ENCODE measurements at regions not wholly inside any gene's neighbourhood (a gene's known extent, or its start where the extent isn't known, plus 50 kb on each side); places are given as distances from the start of the nearest gene placed in this dataset.
"Not testable (repeated sequence)": the region's sequence is repeated elsewhere in the genome, so short reads cannot be mapped to it uniquely, and the experiment has no call there.

- H3K27me3 Mint-ChIP-seq (ENCODE audit: low read depth), result no peaks in the 10 kb centered on the region
- ATAC-seq (no peak), DNase-seq (no peak)
- CTCF ChIA-PET, result no interaction called here
- no peaks in the 10 kb centered on the region for H3K36me3 Mint-ChIP-seq (ENCODE audit: low read depth)
- no peak overlapping the region for H3K27ac Mint-ChIP-seq
- H3K9me3 Mint-ChIP-seq (ENCODE audit: insufficient read depth), result peaks cover 4% of the 10 kb centered on the region
- no peaks in the 10 kb centered on the region for H3K4me1 Mint-ChIP-seq (ENCODE audit: low read depth)
- H3K4me3 Mint-ChIP-seq, result no peak overlapping the region
- POLR2A ChIA-PET, result no interaction called here
These were observed 180.5 kb upstream of the CLINT1 start for GRCh38 chr5:158039441-158039840.

DNA sequence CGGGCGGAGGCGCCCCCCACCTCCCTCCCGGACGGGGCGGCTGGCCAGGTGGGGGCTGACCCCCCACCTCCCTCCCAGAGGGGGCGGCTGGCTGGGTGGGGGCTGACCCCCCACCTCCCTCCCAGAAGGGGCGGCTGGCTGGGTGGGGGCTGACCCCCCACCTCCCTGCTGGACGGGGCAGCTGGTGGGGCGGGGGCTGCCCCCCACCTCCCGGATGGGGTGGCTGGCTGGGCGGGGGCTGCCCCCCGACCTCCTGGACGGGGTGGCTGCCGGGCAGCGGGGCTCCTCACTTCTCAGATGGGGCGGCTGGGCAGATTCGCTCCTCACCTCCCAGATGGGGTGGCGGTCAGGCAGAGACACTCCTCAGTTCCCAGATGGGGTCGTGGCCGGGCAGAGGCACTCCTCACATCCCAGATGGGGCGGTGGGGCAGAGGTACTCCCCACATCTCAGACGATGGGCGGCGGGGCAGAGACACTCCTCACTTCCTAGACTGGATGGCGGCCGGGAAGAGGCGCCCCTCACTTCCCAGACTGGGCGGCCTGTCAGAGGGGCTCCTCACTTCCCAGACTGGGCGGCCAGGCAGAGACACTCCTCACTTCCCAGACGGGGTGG lies 178.1 kb upstream of the CLINT1 start:
- DNase-seq; H3K4me1 Mint-ChIP-seq (ENCODE audit: low read depth); H3K36me3 Mint-ChIP-seq (ENCODE audit: low read depth); H3K9me3 Mint-ChIP-seq (ENCODE audit: insufficient read depth); H3K4me3 Mint-ChIP-seq; H3K27ac Mint-ChIP-seq; H3K27me3 Mint-ChIP-seq (ENCODE audit: low read depth); POLR2A ChIA-PET; CTCF ChIA-PET; ATAC-seq: not testable (repeated sequence)

DNA sequence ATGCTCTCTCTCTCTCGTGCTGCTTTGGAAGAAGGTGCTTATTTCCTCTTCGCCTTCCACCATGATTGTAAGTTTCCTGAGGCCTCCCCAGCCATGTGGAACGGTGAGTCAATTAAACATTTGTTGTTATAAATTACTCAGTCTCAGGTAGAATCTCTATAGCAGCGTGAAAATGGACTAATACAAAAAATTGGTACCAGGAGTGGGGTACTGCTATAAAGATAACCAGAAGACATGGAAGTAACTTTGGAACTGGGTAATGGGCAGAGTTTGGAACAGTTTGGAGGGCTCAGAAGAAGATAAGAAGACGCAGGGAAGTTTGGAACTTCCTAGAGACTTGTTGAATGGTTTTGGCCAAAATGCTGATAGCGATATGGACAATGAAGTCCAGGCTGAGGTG lies 175.6 kb upstream of the CLINT1 start:
- POLR2A ChIA-PET; DNase-seq; H3K27ac Mint-ChIP-seq; H3K4me1 Mint-ChIP-seq (ENCODE audit: low read depth); H3K36me3 Mint-ChIP-seq (ENCODE audit: low read depth); H3K9me3 Mint-ChIP-seq (ENCODE audit: insufficient read depth); H3K27me3 Mint-ChIP-seq (ENCODE audit: low read depth); H3K4me3 Mint-ChIP-seq; CTCF ChIA-PET; ATAC-seq: not testable (repeated sequence)

DNA sequence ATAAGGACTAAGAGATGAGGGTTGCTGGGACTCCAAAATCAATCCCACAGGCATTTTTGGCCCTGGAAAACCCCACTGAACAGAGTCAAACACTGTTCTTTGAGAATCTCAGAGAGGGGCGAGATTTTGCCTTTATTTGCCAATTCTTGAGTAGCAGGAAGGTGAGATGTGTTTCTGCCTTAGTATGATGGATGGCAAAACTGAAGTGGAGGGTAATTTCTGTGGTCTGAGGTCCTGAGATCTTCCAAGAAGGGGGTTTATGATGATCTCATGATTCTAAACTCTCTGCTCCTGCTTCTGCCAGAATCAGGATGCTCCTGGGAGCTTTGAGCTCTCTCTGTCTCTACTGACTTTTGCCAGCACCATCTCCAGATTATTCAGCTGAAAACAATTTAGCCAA lies 174.8 kb upstream of the CLINT1 start:
- no peak overlapping the region for H3K4me3 Mint-ChIP-seq
- CTCF ChIA-PET, result no interaction called here
- peaks cover 4% of the 10 kb centered on the region for H3K27me3 Mint-ChIP-seq (ENCODE audit: low read depth)
- no peaks in the 10 kb centered on the region for H3K36me3 Mint-ChIP-seq (ENCODE audit: low read depth)
- DNase-seq (no peak), ATAC-seq (no peak)
- H3K9me3 Mint-ChIP-seq (ENCODE audit: insufficient read depth), result peaks cover 4% of the 10 kb centered on the region
- H3K27ac Mint-ChIP-seq, result no peak overlapping the region
- POLR2A ChIA-PET, result no interaction called here
- no peaks in the 10 kb centered on the region for H3K4me1 Mint-ChIP-seq (ENCODE audit: low read depth)

DNA sequence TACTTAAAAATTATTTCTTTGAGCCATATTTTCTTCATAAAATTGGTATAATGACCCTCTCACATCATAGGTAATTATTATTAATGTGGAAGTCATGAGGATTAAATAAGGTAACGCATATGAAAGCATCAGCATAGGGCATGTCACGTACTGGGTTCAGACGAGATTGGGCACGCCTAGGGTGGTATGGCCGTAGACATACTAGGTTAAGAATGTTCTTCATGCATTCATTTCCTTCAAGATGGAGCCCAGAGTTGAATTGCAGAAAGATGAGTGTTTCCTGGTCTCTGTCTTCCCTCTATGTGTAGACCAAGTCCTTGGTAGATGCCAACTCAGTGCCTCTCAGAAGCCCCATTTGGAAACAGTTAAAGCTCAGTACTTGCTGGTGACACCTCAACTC lies 174.1 kb upstream of the CLINT1 start:
- DNase-seq (no peak), ATAC-seq (no peak)
- peaks cover 4% of the 10 kb centered on the region for H3K9me3 Mint-ChIP-seq (ENCODE audit: insufficient read depth)
- H3K27me3 Mint-ChIP-seq (ENCODE audit: low read depth), result peaks cover 4% of the 10 kb centered on the region
- no peak overlapping the region for H3K27ac Mint-ChIP-seq
- no peaks in the 10 kb centered on the region for H3K36me3 Mint-ChIP-seq (ENCODE audit: low read depth)
- H3K4me3 Mint-ChIP-seq, result no peak overlapping the region
- no peaks in the 10 kb centered on the region for H3K4me1 Mint-ChIP-seq (ENCODE audit: low read depth)
- CTCF ChIA-PET, result no interaction called here
- POLR2A ChIA-PET, result no interaction called here

- H3K27ac Mint-ChIP-seq, result no peak overlapping the region
- no peaks in the 10 kb centered on the region for H3K36me3 Mint-ChIP-seq (ENCODE audit: low read depth)
- H3K4me3 Mint-ChIP-seq, result no peak overlapping the region
- peaks cover 6% of the 10 kb centered on the region for H3K27me3 Mint-ChIP-seq (ENCODE audit: low read depth)
- peaks cover 4% of the 10 kb centered on the region for H3K9me3 Mint-ChIP-seq (ENCODE audit: insufficient read depth)
- CTCF ChIA-PET, result no interaction called here
- ATAC-seq (no peak), DNase-seq (no peak)
- POLR2A ChIA-PET, result no interaction called here
- no peaks in the 10 kb centered on the region for H3K4me1 Mint-ChIP-seq (ENCODE audit: low read depth)
These were observed 173.3 kb upstream of the CLINT1 start for GRCh38 chr5:158032246-158032645.

- no peak overlapping the region for H3K4me3 Mint-ChIP-seq
- H3K4me1 Mint-ChIP-seq (ENCODE audit: low read depth), result no peaks in the 10 kb centered on the region
- no peaks in the 10 kb centered on the region for H3K9me3 Mint-ChIP-seq (ENCODE audit: insufficient read depth)
- peaks cover 12% of the 10 kb centered on the region for H3K27me3 Mint-ChIP-seq (ENCODE audit: low read depth)
- no peak overlapping the region for H3K27ac Mint-ChIP-seq
- no peaks in the 10 kb centered on the region for H3K36me3 Mint-ChIP-seq (ENCODE audit: low read depth)
- no peak for ATAC-seq
- DNase-seq, result no peak
- CTCF ChIA-PET, result no interaction called here
- POLR2A ChIA-PET, result no interaction called here
These were observed 169.1 kb upstream of the CLINT1 start for GRCh38 chr5:158027806-158028775.

DNA sequence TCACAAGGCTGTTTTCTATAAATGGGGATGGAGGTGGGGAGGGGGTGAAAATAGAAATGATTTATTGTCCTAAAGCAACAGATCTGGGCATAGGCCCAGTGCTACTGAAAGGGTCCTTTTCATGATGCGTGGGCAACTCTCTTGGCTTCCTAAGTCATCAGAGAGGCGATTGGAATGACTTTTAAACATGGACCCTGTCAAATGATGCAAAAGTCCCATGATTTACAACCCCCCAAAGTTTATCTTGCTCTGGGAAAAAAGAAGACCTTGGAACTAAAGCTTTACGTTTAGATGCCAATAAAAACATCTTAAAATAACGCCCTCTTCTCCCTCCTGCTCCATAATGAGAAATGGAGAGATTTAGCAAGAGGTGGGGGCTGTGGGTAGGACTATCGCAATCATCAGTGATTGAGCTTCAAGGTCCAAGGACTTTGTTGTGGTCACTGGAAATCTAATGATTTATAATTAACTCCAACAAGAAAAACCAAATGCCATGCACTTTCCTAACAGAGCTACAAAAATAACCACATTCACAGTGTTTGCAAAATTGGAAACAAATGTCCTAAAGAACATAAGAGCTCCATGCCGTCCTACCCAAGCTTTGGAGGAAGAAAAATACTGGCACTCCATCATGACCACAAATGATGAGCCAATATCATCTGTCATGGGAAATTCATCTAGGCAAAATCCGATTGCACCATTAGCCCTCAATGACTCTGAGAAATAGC lies 167.5 kb upstream of the CLINT1 start:
- no peaks in the 10 kb centered on the region for H3K4me1 Mint-ChIP-seq (ENCODE audit: low read depth)
- DNase-seq (no peak), ATAC-seq (no peak)
- POLR2A ChIA-PET, result no interaction called here
- peaks cover 12% of the 10 kb centered on the region for H3K27me3 Mint-ChIP-seq (ENCODE audit: low read depth)
- no peak overlapping the region for H3K27ac Mint-ChIP-seq
- no peaks in the 10 kb centered on the region for H3K36me3 Mint-ChIP-seq (ENCODE audit: low read depth)
- H3K4me3 Mint-ChIP-seq, result no peak overlapping the region
- H3K9me3 Mint-ChIP-seq (ENCODE audit: insufficient read depth), result no peaks in the 10 kb centered on the region
- CTCF ChIA-PET, result no interaction called here

GRCh38 chr5:158023266-158023665 lies 164.3 kb upstream of the CLINT1 start:
- H3K27me3 Mint-ChIP-seq (ENCODE audit: low read depth), result peaks cover 8% of the 10 kb centered on the region
- H3K9me3 Mint-ChIP-seq (ENCODE audit: insufficient read depth), result no peaks in the 10 kb centered on the region
- no peak for ATAC-seq
- H3K4me3 Mint-ChIP-seq, result no peak overlapping the region
- no peak overlapping the region for H3K27ac Mint-ChIP-seq
- ChIA-PET CTCF (no interaction called here), POLR2A (no interaction called here)
- H3K36me3 Mint-ChIP-seq (ENCODE audit: low read depth), result no peaks in the 10 kb centered on the region
- no peak for DNase-seq
- H3K4me1 Mint-ChIP-seq (ENCODE audit: low read depth), result no peaks in the 10 kb centered on the region

GRCh38 chr5:158022837-158023236 lies 163.9 kb upstream of the CLINT1 start:
- Mint-ChIP-seq H3K9me3 (ENCODE audit: insufficient read depth) (no peaks in the 10 kb centered on the region), H3K27me3 (ENCODE audit: low read depth) (peaks cover 8% of the 10 kb centered on the region), H3K27ac (no peak overlapping the region), H3K36me3 (ENCODE audit: low read depth) (no peaks in the 10 kb centered on the region), H3K4me1 (ENCODE audit: low read depth) (no peaks in the 10 kb centered on the region), H3K4me3 (no peak overlapping the region)
- ATAC-seq (no peak), DNase-seq (no peak)
- CTCF ChIA-PET, result no interaction called here
- POLR2A ChIA-PET, result no interaction called here

DNA sequence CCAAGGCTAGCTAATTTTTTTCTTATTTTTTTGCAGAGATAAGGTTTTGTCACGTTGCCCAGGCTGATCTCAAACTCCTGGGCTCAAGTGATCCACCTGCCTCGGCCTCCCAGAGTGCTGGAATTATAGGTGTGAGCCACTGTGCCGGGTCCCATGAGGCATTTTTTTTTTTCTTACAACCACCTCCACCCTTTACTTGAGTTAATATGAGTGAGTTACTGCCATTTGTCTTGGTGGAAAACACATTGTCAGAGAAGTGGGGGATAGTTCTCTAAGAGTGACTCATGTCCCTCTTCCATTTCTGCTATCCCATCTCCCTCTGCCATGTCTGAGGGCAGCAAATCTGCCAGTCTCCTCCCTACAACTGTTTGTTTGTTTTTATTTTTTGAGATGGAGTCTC lies 163.4 kb upstream of the CLINT1 start:
- Mint-ChIP-seq H3K36me3 (ENCODE audit: low read depth) (no peaks in the 10 kb centered on the region), H3K4me1 (ENCODE audit: low read depth) (no peaks in the 10 kb centered on the region), H3K4me3 (no peak overlapping the region), H3K27ac (no peak overlapping the region), H3K9me3 (ENCODE audit: insufficient read depth) (no peaks in the 10 kb centered on the region), H3K27me3 (ENCODE audit: low read depth) (peaks cover 7% of the 10 kb centered on the region)
- POLR2A ChIA-PET, result no interaction called here
- DNase-seq (no peak), ATAC-seq (no peak)
- CTCF ChIA-PET, result no interaction called here
